Cardiac muscle cell (in vitro differentiated cells and primary cell): ENCODE measurements at regions not wholly inside any gene's neighbourhood (a gene's known extent, or its start where the extent isn't known, plus 50 kb on each side); places are given as distances from the start of the nearest gene placed in this dataset.

Experiments
- DNase-seq, 2 donors: peaks; one replicate each; pipeline versions ENCODE4 v3.0.0 to v3.0.0-alpha.2; 2010 to 2017; ENCODE audit warnings: low read depth in 1 of 2, low spot score in 1 of 2
- H3K27ac ChIP-seq: fragments of 200-600 bp; sonication (generic); 2 replicates; pipeline ENCODE4 v1.5.1; 2016
- H3K27me3 ChIP-seq: fragments of 200-600 bp; sonication (generic); 2 replicates; pipeline ENCODE4 v1.6.0; 2016; ENCODE audit warnings: control low read depth
- H3K36me3 ChIP-seq: fragments of 200-600 bp; sonication (generic); 2 replicates; pipeline ENCODE4 v1.5.1; 2016; ENCODE audit warnings: control low read depth
- H3K4me1 ChIP-seq: fragments of 200-600 bp; sonication (generic); 2 replicates; pipeline ENCODE4 v1.8.1; 2017; ENCODE audit warnings: low read depth, mild to moderate bottlenecking, mixed run types
- H3K4me3 ChIP-seq: fragments of 200-600 bp; sonication (generic); 2 replicates; pipeline ENCODE4 v1.5.1; 2016; ENCODE audit warnings: mild to moderate bottlenecking
- H3K9me3 ChIP-seq: fragments of 200-600 bp; sonication (generic); 2 replicates; pipeline ENCODE4 v1.5.1; 2017; ENCODE audit warnings: low read depth, mild to moderate bottlenecking, control low read depth
- CTCF ChIP-seq: IDR thresholded peaks from 2 replicates; pipeline ENCODE4 v1.5.1; 2012; ENCODE audit warnings: low read depth, mild to moderate bottlenecking, low read length

GRCh38 chr2:41779888-41780287, 267.9 kb upstream of the PKDCC start:
- H3K27ac ChIP-seq, result no peak overlapping the region
- H3K4me3 ChIP-seq, result no peak overlapping the region
- H3K27me3 ChIP-seq, result no peaks in the 10 kb centered on the region
- no peaks in the 10 kb centered on the region for H3K36me3 ChIP-seq
- peak in 1 of 2 donors; percentile 18 for DNase-seq
- H3K4me1 ChIP-seq, result no peaks in the 10 kb centered on the region
- H3K9me3 ChIP-seq, result no peaks in the 10 kb centered on the region
- no peak for TF ChIP-seq CTCF

DNA sequence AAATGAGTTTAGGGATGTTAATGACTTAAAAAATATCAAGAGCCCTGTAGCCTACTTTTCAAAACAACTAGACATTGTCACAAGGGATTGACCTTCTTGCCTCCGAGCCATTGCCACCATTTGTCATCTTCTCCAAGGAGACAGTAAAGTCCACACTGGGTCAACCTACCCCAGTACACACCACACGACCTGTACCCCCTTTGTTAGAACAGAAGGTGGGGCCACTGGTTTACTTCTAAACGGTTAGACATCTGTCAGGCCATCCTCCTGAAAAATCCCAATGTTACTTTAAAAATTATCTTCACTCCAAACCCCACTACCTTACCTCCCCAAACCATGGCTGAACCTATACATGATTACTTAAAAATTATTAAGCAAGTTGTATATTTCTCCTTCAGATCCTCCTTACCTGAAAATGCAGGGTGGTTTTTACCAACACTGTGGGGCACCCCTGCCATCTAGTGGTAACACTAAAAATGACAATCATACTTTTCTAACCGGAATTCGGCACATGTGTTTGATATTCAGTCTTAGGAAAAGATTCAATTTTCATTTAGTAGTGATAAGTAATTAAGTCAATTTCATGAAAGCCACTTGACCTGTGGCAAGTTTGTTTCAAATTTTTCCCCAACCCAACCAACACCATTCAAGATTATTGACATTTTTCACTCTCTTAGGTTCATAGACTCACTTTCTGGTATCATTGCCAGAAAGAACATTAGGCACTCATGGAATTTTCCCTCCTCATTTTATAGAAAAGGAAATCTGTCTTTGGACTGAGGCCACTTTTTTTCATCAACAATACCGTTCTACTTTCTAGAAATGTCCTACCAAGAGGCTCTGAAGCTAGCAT, 265.3 kb upstream of the PKDCC start:
- Histone ChIP-seq H3K9me3 (no peaks in the 10 kb centered on the region), H3K4me1 (no peaks in the 10 kb centered on the region), H3K27me3 (no peaks in the 10 kb centered on the region), H3K36me3 (no peaks in the 10 kb centered on the region), H3K27ac (no peak overlapping the region), H3K4me3 (no peak overlapping the region)
- DNase-seq, result peak; percentile 54
- TF ChIP-seq CTCF, result peak; percentile 74

DNA sequence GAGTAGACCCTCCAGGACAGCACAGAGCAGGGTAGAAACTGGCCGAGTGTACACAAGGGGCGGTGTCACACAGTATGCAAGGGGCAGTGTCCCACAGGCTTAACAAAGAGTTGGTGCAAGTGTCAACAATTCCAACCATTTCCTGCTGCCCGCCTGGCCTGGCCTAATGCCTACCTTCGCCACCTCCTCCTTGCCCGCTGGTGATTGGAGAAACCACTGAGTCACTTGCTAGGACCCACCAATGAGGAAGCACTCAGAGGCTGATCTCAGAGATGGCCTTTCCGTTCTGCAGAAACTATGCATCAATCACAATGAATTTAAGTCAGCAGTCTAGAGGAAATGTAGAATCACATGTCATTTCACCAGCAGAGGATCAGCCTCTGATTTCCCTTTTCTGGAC, 263.3 kb upstream of the PKDCC start:
- Histone ChIP-seq H3K27ac (no peak overlapping the region), H3K36me3 (no peaks in the 10 kb centered on the region), H3K27me3 (no peaks in the 10 kb centered on the region), H3K9me3 (no peaks in the 10 kb centered on the region), H3K4me3 (no peak overlapping the region), H3K4me1 (no peaks in the 10 kb centered on the region)
- TF ChIP-seq CTCF, result no peak
- no peak for DNase-seq

DNA sequence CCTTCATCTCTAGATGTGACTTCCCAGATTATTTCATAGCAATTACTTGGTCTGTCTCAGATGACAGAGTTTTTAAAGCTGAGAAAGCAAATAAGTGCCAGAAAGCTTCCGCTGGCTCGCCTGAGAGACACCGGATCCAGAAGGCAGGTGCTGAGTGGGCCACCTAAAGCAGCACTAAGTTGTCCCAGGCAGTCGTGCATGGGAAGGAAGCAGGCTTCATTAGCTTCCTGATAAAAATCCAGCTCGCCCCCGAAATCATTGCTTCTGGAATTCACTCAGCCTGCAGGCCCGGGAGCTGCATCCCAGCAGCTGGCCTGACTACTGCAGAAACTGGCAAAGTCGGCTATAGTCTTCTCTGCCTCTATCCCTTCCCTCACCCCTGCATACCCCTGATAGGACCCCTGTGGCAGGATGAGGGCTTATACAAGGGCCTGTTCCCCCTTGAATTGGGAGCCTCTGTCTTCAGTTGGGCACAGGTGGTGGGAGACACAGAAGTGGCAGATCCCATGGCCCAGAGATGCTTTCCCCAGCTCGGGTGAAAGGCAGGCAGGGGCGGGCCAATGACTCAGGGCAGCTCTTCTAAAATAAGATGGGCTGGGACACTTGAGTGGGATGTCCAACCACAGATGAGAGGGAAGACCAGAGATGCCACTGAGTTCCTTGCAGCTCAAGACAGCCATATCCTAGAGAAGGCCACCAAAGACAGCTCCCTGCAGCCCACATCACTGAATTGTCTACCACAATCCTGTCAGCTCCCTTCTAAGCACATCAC, 262.4 kb upstream of the PKDCC start:
- TF ChIP-seq CTCF, result no peak
- DNase-seq, result no peak
- no peaks in the 10 kb centered on the region for H3K9me3 ChIP-seq
- H3K4me3 ChIP-seq, result no peak overlapping the region
- H3K27me3 ChIP-seq, result no peaks in the 10 kb centered on the region
- H3K36me3 ChIP-seq, result no peaks in the 10 kb centered on the region
- no peak overlapping the region for H3K27ac ChIP-seq
- H3K4me1 ChIP-seq, result no peaks in the 10 kb centered on the region

DNA sequence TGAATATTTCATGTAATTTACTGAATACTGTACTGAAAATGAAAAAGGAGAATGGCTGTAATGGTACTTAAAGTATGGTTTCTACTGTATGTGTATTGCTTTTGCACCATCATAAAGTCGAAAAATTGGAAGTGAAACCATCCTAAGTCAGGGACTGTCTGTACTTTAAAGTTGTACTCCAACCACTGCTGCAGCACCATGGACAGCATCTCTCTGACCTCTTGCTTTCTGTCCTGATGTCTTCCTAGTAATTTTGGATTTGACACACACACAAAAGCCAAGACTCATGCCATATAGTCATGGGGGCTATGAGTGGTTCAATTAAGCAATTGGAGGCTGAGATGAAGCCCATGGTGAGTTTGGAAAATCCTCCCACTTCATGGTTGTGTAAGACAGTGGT, 256.3 kb upstream of the PKDCC start:
- no peak for TF ChIP-seq CTCF
- no peaks in the 10 kb centered on the region for H3K9me3 ChIP-seq
- H3K27ac ChIP-seq, result no peak overlapping the region
- no peak overlapping the region for H3K4me3 ChIP-seq
- H3K4me1 ChIP-seq, result no peaks in the 10 kb centered on the region
- no peaks in the 10 kb centered on the region for H3K27me3 ChIP-seq
- no peaks in the 10 kb centered on the region for H3K36me3 ChIP-seq
- DNase-seq, result peak; percentile 58 to 80
